ENCODE measurements at regions not wholly inside any gene's neighbourhood (a gene's known extent, or its start where the extent isn't known, plus 50 kb on each side); places are given as distances from the start of the nearest gene placed in this dataset.

GRCh38 chr1:30171537-30172298 is 551.7 kb downstream of the MATN1 start:
- no peak overlapping the region for H3K27ac ChIP-seq
- DNase-seq, result no peak
- no peaks in the 10 kb centered on the region for H3K4me1 ChIP-seq
- WGBS, 5 donors, result 79 to 86% (median 80%) methylated on average over 9 of the region's 9 CpGs
- no peaks in the 10 kb centered on the region for H3K36me3 ChIP-seq
- no peaks in the 10 kb centered on the region for H3K9me3 ChIP-seq
- H3K4me3 ChIP-seq, result no peak overlapping the region
- intact Hi-C loops (cut with DNase I; ENCODE audit: low total_unique reads), result no loop called here
- peaks cover 0 to 6% (median 0%) of the 10 kb centered on the region in 7 donors for H3K27me3 ChIP-seq (replicated peaks in 1 of 7)
- no peak for TF ChIP-seq POLR2A (IDR thresholded peaks at IDR 0.05)
- TF ChIP-seq POLR2AphosphoS5 (IDR thresholded peaks at IDR 0.05), result no peak
- no peak for TF ChIP-seq CTCF (IDR thresholded peaks at IDR 0.05 in 8 of 11, conservative IDR thresholded peaks at IDR 0.05 in 3 of 11)

GRCh38 chr1:30169269-30169668 is 554.1 kb downstream of the MATN1 start:
- intact Hi-C loops (cut with DNase I; ENCODE audit: low total_unique reads), result no loop called here
- no peaks in the 10 kb centered on the region for H3K4me1 ChIP-seq
- H3K36me3 ChIP-seq, result no peaks in the 10 kb centered on the region
- H3K27me3 ChIP-seq (replicated peaks in 1 of 7), result peaks cover 0 to 17% (median 0%) of the 10 kb centered on the region in 7 donors
- no peaks in the 10 kb centered on the region for H3K9me3 ChIP-seq
- 68 to 87% (median 77%) methylated on average over 4 of the region's 4 CpGs for WGBS, 5 donors
- H3K27ac ChIP-seq, result no peak overlapping the region
- no peak for TF ChIP-seq POLR2AphosphoS5 (IDR thresholded peaks at IDR 0.05)
- no peak for DNase-seq
- H3K4me3 ChIP-seq, result no peak overlapping the region

GRCh38 chr1:30166174-30166573 is 557.2 kb downstream of the MATN1 start:
- whole genome bisulfite sequencing, 5 donors, result 49 to 75% (median 72%) methylated on average over 5 of the region's 5 CpGs
- Histone ChIP-seq H3K36me3 (no peaks in the 10 kb centered on the region), H3K9me3 (no peaks in the 10 kb centered on the region), H3K27ac (no peak overlapping the region), H3K27me3 (replicated peaks in 1 of 7) (peaks cover 0 to 36% (median 5%) of the 10 kb centered on the region in 7 donors), H3K4me1 (no peaks in the 10 kb centered on the region), H3K4me3 (no peak overlapping the region)
- TF ChIP-seq POLR2AphosphoS5 (IDR thresholded peaks at IDR 0.05) (no peak), POLR2A (IDR thresholded peaks at IDR 0.05) (no peak), CTCF (IDR thresholded peaks at IDR 0.05 in 8 of 11, conservative IDR thresholded peaks at IDR 0.05 in 3 of 11) (no peak)
- intact Hi-C loops (cut with DNase I; ENCODE audit: low total_unique reads), result no loop called here
- no peak for DNase-seq

- intact Hi-C loops (cut with DNase I; ENCODE audit: low total_unique reads), result no loop called here
- no peak for DNase-seq
Observed at GRCh38 chr1:30165116-30165515, 558.3 kb downstream of the MATN1 start.

More at GRCh38 chr1:30165116-30165515, 558.3 kb downstream of the MATN1 start:
- H3K4me1 ChIP-seq, result no peaks in the 10 kb centered on the region
- H3K36me3 ChIP-seq, result no peaks in the 10 kb centered on the region
- H3K4me3 ChIP-seq, result no peak overlapping the region
- TF ChIP-seq POLR2AphosphoS5 (IDR thresholded peaks at IDR 0.05) (no peak), CTCF (IDR thresholded peaks at IDR 0.05 in 8 of 11, conservative IDR thresholded peaks at IDR 0.05 in 3 of 11) (no peak), POLR2A (IDR thresholded peaks at IDR 0.05) (no peak)
- 61 to 72% (median 66%) methylated on average over 4 of the region's 4 CpGs for WGBS, 5 donors
- peaks cover 0 to 41% (median 5%) of the 10 kb centered on the region in 7 donors for H3K27me3 ChIP-seq (replicated peaks in 1 of 7)
- no peaks in the 10 kb centered on the region for H3K9me3 ChIP-seq
- H3K27ac ChIP-seq, result no peak overlapping the region

All from spleen (tissue), 11 donors.